Stimulated activated CD4-positive, alpha-beta T cell treated with anti-CD3 and anti-CD28 coated beads, Interleukin-2, amount 100 ng/mL, for 4 hours (primary cell): ENCODE measurements at regions not wholly inside any gene's neighbourhood (a gene's known extent, or its start where the extent isn't known, plus 50 kb on each side); places are given as distances from the start of the nearest gene placed in this dataset.

Source experiments
- DNase-seq: peaks from one replicate; pipeline ENCODE4 v3.0.0-alpha.2; 2020; ENCODE audit warnings: low read depth

- no peak for DNase-seq
Measured at GRCh38 chr16:79439901-79440300, 160.6 kb downstream of the MAF start.

- no peak for DNase-seq
Measured at GRCh38 chr16:79437764-79438751, 162.5 kb downstream of the MAF start.

GRCh38 chr16:79436885-79437284 is 163.7 kb downstream of the MAF start:
- DNase-seq, result no peak

GRCh38 chr16:79434771-79435170 is 165.8 kb downstream of the MAF start:
- DNase-seq, result no peak

- no peak for DNase-seq
Measured at GRCh38 chr16:79434092-79434491, 166.4 kb downstream of the MAF start.

GRCh38 chr16:79431923-79432322 is 168.6 kb downstream of the MAF start:
- no peak for DNase-seq

- no peak for DNase-seq
Measured at GRCh38 chr16:79430191-79430678, 170.3 kb downstream of the MAF start.

- DNase-seq, result no peak
Measured at GRCh38 chr16:79429381-79430190, 171.0 kb downstream of the MAF start.

- no peak for DNase-seq
Measured at GRCh38 chr16:79426663-79427062, 173.9 kb downstream of the MAF start.

GRCh38 chr16:79422064-79422463 is 178.5 kb downstream of the MAF start:
- DNase-seq, result no peak

GRCh38 chr16:79421126-79421525 is 179.4 kb downstream of the MAF start:
- DNase-seq, result no peak

- DNase-seq, result no peak
Measured at GRCh38 chr16:79420493-79420892, 180.0 kb downstream of the MAF start.

- no peak for DNase-seq
Measured at GRCh38 chr16:79419148-79419547, 181.4 kb downstream of the MAF start.

- DNase-seq, result no peak
Measured at GRCh38 chr16:79417601-79418008, 182.9 kb downstream of the MAF start.

GRCh38 chr16:79415983-79416640 is 184.4 kb downstream of the MAF start:
- no peak for DNase-seq

GRCh38 chr16:79412783-79413225 is 187.7 kb downstream of the MAF start:
- no peak for DNase-seq

GRCh38 chr16:79411805-79412204 is 188.7 kb downstream of the MAF start:
- DNase-seq, result no peak

- no peak for DNase-seq
Measured at GRCh38 chr16:79411357-79411756, 189.2 kb downstream of the MAF start.

- DNase-seq, result no peak
Measured at GRCh38 chr16:79409978-79410377, 190.6 kb downstream of the MAF start.

- no peak for DNase-seq
Measured at GRCh38 chr16:79408355-79408754, 192.2 kb downstream of the MAF start.

- no peak for DNase-seq
Measured at GRCh38 chr16:79407461-79408135, 192.9 kb downstream of the MAF start.

- DNase-seq, result no peak
Measured at GRCh38 chr16:79407005-79407404, 193.5 kb downstream of the MAF start.
